ENCODE measurements at regions not wholly inside any gene's neighbourhood (a gene's known extent, or its start where the extent isn't known, plus 50 kb on each side); places are given as distances from the start of the nearest gene placed in this dataset.

- no peak for TF ChIP-seq TCF7L2 (IDR thresholded peaks at IDR 0.05; ENCODE audit: low read depth, low read length)
Measured at GRCh38 chr12:65646127-65646643, 178.1 kb upstream of the HMGA2 start (continued).

GRCh38 chr12:65647074-65647473 is 177.2 kb upstream of the HMGA2 start:
- CTCF ChIA-PET = no interaction called here
- H3K9me3 ChIP-seq (ENCODE audit: control insufficient read depth, insufficient read depth, low read depth, low read length) = peaks cover 28% of the 10 kb centered on the region; the same call in 1 of the 2 replicates
- no peaks in the 10 kb centered on the region for H3K36me3 ChIP-seq (ENCODE audit: control insufficient read depth, insufficient read depth, low read length)
- ATAC-seq (no peak), DNase-seq (ENCODE audit: low read depth, low spot score) (no peak)
- in situ Hi-C loops (cut with HindIII; ENCODE audit: low pct_unique_long_range_greater_than_20kb, low sequenced_read_pairs) (no loop called here), intact Hi-C loops (cut with micrococcal nuclease; ENCODE audit: unreplicated experiment) (no loop called here)
- no peaks in the 10 kb centered on the region for H3K27me3 ChIP-seq (ENCODE audit: control insufficient read depth, insufficient read depth, low read length)
- BruUV-seq (replicated peaks) = no TSS peak
- POLR2A ChIA-PET = no interaction called here
- no peak for TF ChIP-seq TCF7L2 (IDR thresholded peaks at IDR 0.05; ENCODE audit: low read depth, low read length)
- TF ChIP-seq REST (IDR thresholded peaks at IDR 0.05; ENCODE audit: insufficient read depth in 1 of 2, low read depth in 2 of 2, low read length in 1 of 2) = no peak
- TF ChIP-seq SIN3A (IDR thresholded peaks at IDR 0.05; ENCODE audit: borderline replicate concordance, insufficient read depth, low read depth, low read length) = no peak
- H3K4me3 ChIP-seq (ENCODE audit: low read depth in 2 of 2, low read length in 2 of 2) = no peak overlapping the region
- H3K4me1 ChIP-seq (ENCODE audit: control insufficient read depth, insufficient read depth, low read length) = peaks cover 6% of the 10 kb centered on the region; the same call in 1 of the 2 replicates
- H3K27ac ChIP-seq (ENCODE audit: low read length) = no peak overlapping the region

GRCh38 chr12:65648461-65648860 is 175.8 kb upstream of the HMGA2 start:
- in situ Hi-C loops (cut with HindIII; ENCODE audit: low pct_unique_long_range_greater_than_20kb, low sequenced_read_pairs) (no loop called here), intact Hi-C loops (cut with micrococcal nuclease; ENCODE audit: unreplicated experiment) (no loop called here)
- DNase-seq (ENCODE audit: low read depth, low spot score) (no peak), ATAC-seq (no peak)
- Histone ChIP-seq H3K4me1 (ENCODE audit: control insufficient read depth, insufficient read depth, low read length) (peaks cover 6% of the 10 kb centered on the region; the same call in 1 of the 2 replicates), H3K36me3 (ENCODE audit: control insufficient read depth, insufficient read depth, low read length) (no peaks in the 10 kb centered on the region), H3K27me3 (ENCODE audit: control insufficient read depth, insufficient read depth, low read length) (no peaks in the 10 kb centered on the region), H3K4me3 (ENCODE audit: low read depth in 2 of 2, low read length in 2 of 2) (no peak overlapping the region), H3K27ac (ENCODE audit: low read length) (peak overlapping the region; percentile 66; the same call in 1 of the 2 replicates), H3K9me3 (ENCODE audit: control insufficient read depth, insufficient read depth, low read depth, low read length) (peaks cover 26% of the 10 kb centered on the region; the same call in 1 of the 2 replicates)
- ChIA-PET CTCF (no interaction called here), POLR2A (interaction anchor here (0.7 kb wide), 1 partner anchor 147 kb away, joined by 5 read pairs; no protein-coding TSS in a partner anchor)
- TF ChIP-seq REST (IDR thresholded peaks at IDR 0.05; ENCODE audit: insufficient read depth in 1 of 2, low read depth in 2 of 2, low read length in 1 of 2) (no peak), TCF7L2 (IDR thresholded peaks at IDR 0.05; ENCODE audit: low read depth, low read length) (no peak), SIN3A (IDR thresholded peaks at IDR 0.05; ENCODE audit: borderline replicate concordance, insufficient read depth, low read depth, low read length) (no peak)
- no TSS peak for BruUV-seq (replicated peaks)

Data from Panc1 (cell line).